HG02759 (cell line): ENCODE measurements at regions not wholly inside any gene's neighbourhood (a gene's known extent, or its start where the extent isn't known, plus 50 kb on each side); places are given as distances from the start of the nearest gene placed in this dataset.
"Not testable (repeated sequence)": the region's sequence is repeated elsewhere in the genome, so short reads cannot be mapped to it uniquely, and the experiment has no call there.

Source experiments
- ATAC-seq: cut with Tn5 transposase; IDR thresholded peaks from one replicate; pipeline ENCODE4 v1.9.1; 2021; ENCODE audit warnings: mild to moderate bottlenecking, moderate library complexity; ENCODE audit not compliant: unreplicated experiment

DNA sequence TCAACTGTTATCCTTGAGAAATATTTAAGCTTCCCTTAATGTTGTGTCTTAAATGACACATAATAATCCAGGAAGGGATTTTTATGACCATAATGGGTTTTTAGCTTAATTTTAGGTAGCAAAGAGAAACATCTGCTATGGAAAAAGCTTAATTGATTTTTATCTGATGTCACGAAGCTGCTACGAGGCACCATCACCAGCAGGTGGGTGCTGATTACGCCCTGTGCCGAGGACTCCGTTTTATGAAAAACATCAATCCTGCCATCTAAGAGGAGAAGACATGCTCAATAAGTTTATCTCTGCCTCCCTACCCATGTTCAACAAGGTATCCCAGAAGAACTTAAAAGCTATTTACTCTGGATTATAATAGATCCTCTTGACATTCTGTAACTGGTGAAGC is 280.6 kb upstream of the ZFP42 start:
- no peak for ATAC-seq

- ATAC-seq = no peak
Observed at GRCh38 chr4:187715466-187715865, 280.1 kb upstream of the ZFP42 start.

DNA sequence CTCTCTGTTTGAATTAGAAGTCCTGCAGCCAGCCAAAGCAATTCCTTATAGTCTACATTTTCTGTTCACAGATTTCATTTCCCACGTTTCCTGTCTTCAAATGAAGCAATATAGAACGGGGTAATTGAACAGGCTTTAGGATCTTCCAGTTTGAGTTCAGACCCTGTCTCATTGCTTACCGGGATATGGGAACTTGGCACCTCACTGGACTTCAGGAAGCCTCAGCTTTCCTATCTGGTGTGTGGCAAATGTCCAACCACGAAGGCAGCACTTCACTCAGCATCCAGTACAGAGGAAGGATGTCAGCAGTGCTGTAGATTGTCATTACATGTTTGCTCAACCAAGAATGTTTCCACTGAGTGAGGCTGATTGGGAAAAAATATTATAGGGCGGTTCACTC is 271.1 kb upstream of the ZFP42 start:
- no peak for ATAC-seq

DNA sequence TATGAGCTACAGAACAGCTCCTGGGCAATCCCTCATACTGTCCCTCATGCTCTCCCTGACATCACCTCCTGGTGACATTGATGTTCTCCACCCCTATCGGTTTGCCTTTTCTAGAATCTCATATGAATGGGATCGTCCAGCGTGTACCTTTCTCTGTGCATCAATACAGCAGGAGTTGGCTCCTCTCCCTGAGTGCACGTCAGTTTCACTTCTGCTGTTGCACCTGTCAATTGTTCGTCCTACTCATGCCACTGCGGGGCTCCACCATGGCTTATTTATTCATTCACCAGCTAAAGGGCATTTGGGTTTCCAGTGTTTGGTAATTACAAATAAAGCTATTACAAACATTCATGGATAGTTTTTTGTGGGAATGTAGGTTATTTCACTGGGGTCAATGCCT is 269.1 kb upstream of the ZFP42 start:
- no peak for ATAC-seq

DNA sequence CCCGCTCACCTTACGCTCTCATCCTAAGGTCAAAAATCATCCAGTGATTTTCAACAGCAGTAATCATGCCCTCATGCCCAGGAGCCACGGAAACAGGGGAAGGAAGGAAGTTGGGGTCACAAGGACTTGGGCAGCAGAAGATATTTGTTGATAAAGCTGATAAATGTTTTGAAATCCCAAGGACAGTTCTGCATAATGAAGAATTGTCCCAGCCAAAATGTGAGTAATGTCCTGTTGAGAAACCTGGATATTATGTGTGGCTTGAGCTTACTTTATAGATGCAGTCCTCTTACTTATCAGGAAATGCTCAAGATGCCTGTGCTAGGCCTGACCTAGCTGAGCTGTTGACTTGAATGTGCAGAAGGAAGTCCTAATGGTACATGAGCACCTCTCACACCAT is 263.0 kb upstream of the ZFP42 start:
- no peak for ATAC-seq

- ATAC-seq = no peak
Observed at GRCh38 chr4:187739771-187740170, 255.8 kb upstream of the ZFP42 start.

- no peak for ATAC-seq
Observed at GRCh38 chr4:187744911-187745310, 250.7 kb upstream of the ZFP42 start.

- not testable (repeated sequence) for ATAC-seq
Observed at GRCh38 chr4:187750652-187751051, 244.9 kb upstream of the ZFP42 start.

DNA sequence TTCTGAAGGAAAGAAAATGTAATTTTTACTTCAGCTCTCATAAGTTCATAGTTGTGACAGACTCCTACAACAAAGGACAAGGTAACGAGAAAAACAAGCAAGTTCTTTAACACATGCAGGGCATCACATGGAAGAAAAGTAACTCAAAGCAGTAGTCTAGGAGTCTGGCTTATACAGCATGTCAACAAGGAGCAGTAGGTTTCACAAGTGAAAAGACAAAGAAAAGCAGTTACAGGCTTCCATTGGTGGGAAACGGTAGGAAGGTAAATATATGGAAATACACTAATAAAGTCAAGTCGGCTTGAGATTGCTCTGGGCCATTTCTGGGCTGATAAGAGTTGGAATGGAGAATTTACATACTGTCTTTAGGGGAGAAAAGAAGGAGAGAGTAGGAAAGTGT is 228.4 kb upstream of the ZFP42 start:
- no peak for ATAC-seq

GRCh38 chr4:187767687-187768086 is 227.9 kb upstream of the ZFP42 start:
- ATAC-seq = no peak

GRCh38 chr4:187770345-187770744 is 225.2 kb upstream of the ZFP42 start:
- no peak for ATAC-seq

DNA sequence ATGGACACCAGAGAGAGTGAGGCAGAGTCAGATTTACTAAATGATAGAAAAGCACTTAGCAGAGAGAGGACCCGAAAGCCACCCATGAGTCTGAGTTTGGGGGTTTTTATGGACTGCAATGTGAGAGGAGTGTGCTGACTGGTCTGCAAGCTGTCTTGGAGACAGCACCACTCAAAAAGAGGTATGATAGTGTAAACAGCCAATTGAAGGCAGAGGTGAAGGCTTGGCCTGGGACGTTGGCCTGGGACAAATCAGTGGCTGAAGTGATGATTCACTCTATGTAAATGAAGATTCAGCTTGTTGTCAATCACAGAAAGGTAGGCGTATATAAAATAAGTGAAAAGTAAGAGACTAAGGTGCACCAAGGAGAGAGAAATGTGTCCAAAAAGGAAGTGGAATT is 217.6 kb upstream of the ZFP42 start:
- no peak for ATAC-seq

DNA sequence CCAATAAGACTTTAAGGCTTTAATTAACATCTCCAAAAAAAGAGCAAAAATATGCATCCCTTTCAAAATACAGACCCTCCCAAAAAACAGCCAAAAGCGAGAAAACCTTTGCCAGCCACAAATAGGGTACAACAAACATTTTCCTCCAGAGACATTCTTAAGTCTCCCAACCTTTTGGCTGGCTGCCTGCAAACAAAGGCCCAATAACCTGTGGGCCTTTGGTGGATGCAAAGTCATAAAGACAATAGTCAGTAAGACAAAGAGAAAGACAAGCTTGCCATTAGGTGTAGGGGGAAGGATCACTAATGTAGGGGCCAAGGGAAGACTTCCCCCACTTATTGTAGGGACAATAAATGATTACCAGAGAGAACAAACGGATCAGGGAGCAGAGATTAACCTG is 215.5 kb upstream of the ZFP42 start:
- ATAC-seq = no peak

DNA sequence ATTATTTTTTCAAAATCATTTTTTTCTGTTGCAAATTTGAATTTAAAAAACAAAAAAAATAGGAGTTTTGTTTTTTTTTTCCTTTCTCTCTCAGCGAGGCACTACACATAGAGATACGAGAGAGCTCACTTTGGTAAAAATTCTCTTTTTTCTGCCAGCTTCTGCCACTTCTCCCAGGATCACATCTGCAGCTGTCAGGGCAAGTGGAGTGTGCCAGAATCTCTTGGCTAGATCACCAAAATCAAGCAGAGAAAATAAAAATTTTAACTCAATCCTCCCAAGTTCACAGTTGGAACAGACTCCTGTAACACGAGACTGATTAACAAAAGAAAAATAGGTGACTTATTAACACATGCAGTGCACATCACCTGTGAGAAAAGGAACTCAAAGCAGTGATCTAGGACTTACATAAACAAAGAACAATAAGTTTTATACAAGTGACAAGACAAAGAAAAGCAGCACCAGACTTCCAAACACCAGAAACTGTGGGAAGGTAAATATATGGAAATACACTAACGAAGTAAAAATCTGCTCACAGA is 213.2 kb upstream of the ZFP42 start:
- ATAC-seq = no peak

- no peak for ATAC-seq
Observed at GRCh38 chr4:187786190-187786589, 209.4 kb upstream of the ZFP42 start.

- ATAC-seq = no peak
Observed at GRCh38 chr4:187789078-187789477, 206.5 kb upstream of the ZFP42 start.

DNA sequence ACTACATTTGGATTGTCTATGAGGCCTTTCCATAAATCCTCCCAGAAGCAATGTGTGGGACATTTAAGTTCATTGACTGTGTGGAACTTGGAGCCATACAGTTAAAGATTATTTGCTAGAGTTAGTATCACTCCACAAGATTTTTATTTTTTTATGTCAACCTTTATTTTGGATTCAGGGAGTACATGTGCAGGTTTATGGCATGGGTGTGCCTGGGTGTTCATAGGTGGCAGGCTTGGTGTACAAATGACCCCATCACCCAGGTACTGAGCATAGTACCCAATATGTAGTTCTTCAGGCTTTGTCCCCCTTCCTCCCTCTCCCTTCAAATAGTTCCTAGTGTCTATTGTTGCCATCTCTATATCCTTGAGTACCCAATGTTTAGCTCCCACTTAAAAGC is 199.8 kb upstream of the ZFP42 start:
- ATAC-seq = no peak

DNA sequence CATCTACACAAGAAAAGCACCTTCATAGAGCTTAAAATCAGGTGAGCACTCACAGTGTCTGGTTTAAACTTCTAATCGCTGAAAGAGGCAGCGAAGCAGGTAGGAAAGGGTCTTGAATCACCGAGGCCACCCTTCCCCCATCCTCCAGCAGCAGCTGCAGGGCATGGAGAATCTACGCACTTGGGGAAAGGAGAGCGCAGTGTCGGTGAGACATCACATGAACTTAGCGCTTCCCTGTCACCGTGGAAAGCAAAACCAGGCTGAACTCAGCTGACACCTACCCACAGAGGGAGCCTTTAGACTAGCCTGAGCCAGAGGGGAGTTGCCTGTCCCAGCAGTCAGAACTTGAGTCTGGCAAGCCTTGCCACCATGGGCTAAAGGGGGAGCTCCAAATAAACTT is 197.2 kb upstream of the ZFP42 start:
- no peak for ATAC-seq

DNA sequence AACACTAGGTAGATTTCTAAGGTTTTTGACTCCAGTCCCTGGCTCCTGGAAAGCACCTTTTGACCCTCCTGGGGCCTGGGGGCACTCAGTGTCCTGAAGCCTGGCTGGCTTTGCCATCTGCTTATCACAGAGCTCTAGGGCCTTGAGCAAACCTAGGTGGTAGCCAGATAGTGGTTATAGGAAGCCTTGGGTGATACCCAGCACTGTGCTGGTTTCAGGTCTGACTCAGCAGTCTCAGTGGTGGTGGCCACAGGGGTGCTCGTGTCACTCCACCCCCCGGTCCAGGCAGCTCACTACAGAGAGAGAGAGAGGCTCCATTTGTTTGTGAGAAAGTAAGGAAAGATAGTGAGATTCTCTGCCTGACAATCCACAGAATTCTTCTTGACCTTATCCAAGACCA is 195.8 kb upstream of the ZFP42 start:
- no peak for ATAC-seq

GRCh38 chr4:187811591-187811990 is 184.0 kb upstream of the ZFP42 start:
- ATAC-seq = no peak

GRCh38 chr4:187814737-187815465 is 180.7 kb upstream of the ZFP42 start:
- no peak for ATAC-seq

DNA sequence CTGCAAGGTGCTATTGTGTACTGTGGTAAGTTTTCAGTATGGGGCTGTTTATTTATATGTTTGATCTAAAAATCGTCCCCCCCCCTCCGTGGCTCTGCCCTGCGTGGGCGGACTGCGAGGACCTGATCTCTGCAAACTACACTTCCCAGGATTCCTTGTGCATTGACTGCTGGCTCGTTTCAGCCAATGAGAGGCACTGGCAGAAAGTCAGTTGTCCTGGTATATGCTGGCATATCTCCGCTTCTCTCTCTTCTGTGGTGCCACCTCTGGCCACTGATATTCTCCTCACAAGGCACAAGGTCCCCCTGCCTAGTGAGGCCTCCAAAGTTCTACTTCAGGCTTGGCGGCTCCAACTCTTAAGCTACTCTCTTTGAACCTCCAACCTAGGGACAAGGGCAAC is 168.8 kb upstream of the ZFP42 start:
- ATAC-seq = no peak

- ATAC-seq = no peak
Observed at GRCh38 chr4:187827631-187828030, 167.9 kb upstream of the ZFP42 start.
